WTC11 (cell line): ENCODE measurements at regions not wholly inside any gene's neighbourhood (a gene's known extent, or its start where the extent isn't known, plus 50 kb on each side); places are given as distances from the start of the nearest gene placed in this dataset.

Experiments used
- ATAC-seq: fragments of 200-7000 bp; cut with Tn5 transposase; 2 replicates; pipeline ENCODE4 v1.10.0; 2021; ENCODE audit warnings: mild to moderate bottlenecking, moderate library complexity
- CTCF ChIA-PET: fragments of 300-600 bp; sonication (Branson Sonifier 250); formaldehyde crosslinking; loops from one replicate; lab custom pipeline; 2021; ENCODE audit warnings: antibody characterized with exemption; lab: Charles Lee
- POLR2A ChIA-PET: fragments of 350-600 bp; sonication (Branson Sonifier 250); formaldehyde crosslinking; loops from one replicate; lab custom pipeline; 2021; ENCODE audit warnings: antibody characterized with exemption; lab: Charles Lee
- DNase-seq: peaks from one replicate; pipeline ENCODE4 v3.0.0; 2021; ENCODE audit warnings: low spot score
- H3K27ac Mint-ChIP-seq: 2 replicates; pipeline ENCODE4 v1.8.0; 2021; ENCODE audit warnings: mixed read lengths
- H3K27me3 Mint-ChIP-seq: 2 replicates; pipeline ENCODE4 v1.8.0; 2021; ENCODE audit warnings: low read depth, mild to moderate bottlenecking, moderate library complexity, mixed read lengths
- H3K36me3 Mint-ChIP-seq: 2 replicates; pipeline ENCODE4 v1.8.0; 2021; ENCODE audit warnings: mixed read lengths
- H3K4me1 Mint-ChIP-seq: 2 replicates; pipeline ENCODE4 v1.8.0; 2022; ENCODE audit warnings: mixed read lengths
- H3K4me3 Mint-ChIP-seq: 2 replicates; pipeline ENCODE4 v1.8.0; 2021; ENCODE audit warnings: mild to moderate bottlenecking, moderate library complexity, mixed read lengths
- H3K9me3 Mint-ChIP-seq: 2 replicates; pipeline ENCODE4 v1.8.0; 2021; ENCODE audit warnings: mixed read lengths
- CREM ChIP-seq: sonication (generic); formaldehyde crosslinking; IDR thresholded peaks from 2 replicates; pipeline ENCODE4 v1.8.1; 2022; ENCODE audit warnings: mild to moderate bottlenecking, missing genetic modification reagents, moderate library complexity
- ETV6 ChIP-seq: sonication (generic); formaldehyde crosslinking; IDR thresholded peaks from 2 replicates; pipeline ENCODE4 v1.8.1; 2022; ENCODE audit warnings: mild to moderate bottlenecking, missing genetic modification reagents
- GRHL2 ChIP-seq: fragments of 250-450 bp; sonication (Bioruptor Pico); IDR thresholded peaks from 2 replicates; pipeline ENCODE4 v1.8.0; 2022; ENCODE audit warnings: mild to moderate bottlenecking, moderate library complexity; ENCODE audit not compliant: insufficient replicate concordance, severe bottlenecking
- JAZF1 ChIP-seq: fragments of 250-450 bp; sonication (Bioruptor Pico); IDR thresholded peaks from 2 replicates; pipeline ENCODE4 v1.9.0; 2021; ENCODE audit warnings: moderate library complexity, mild to moderate bottlenecking, inconsistent platforms
- NFE2L1 ChIP-seq: sonication (generic); formaldehyde crosslinking; IDR thresholded peaks from 2 replicates; pipeline ENCODE4 v1.8.1; 2023; ENCODE audit warnings: missing genetic modification reagents
- PRRX2 ChIP-seq: fragments of 250-450 bp; sonication (Bioruptor Pico); IDR thresholded peaks from 2 replicates; pipeline ENCODE4 v1.8.0; 2021; ENCODE audit warnings: mild to moderate bottlenecking
- SMAD4 ChIP-seq: sonication (generic); formaldehyde crosslinking; IDR thresholded peaks from 2 replicates; pipeline ENCODE4 v1.8.0; 2022; ENCODE audit warnings: mild to moderate bottlenecking, missing genetic modification reagents
- SOX15 ChIP-seq: fragments of 250-450 bp; sonication (Bioruptor Pico); IDR thresholded peaks from 2 replicates; pipeline ENCODE4 v1.9.0; 2021; ENCODE audit warnings: mild to moderate bottlenecking
- SP1 ChIP-seq: sonication (generic); formaldehyde crosslinking; conservative IDR thresholded peaks from 2 replicates; pipeline ENCODE4 v1.8.1; 2022; ENCODE audit warnings: missing genetic modification reagents
- TCF7 ChIP-seq: sonication (generic); formaldehyde crosslinking; IDR thresholded peaks from 2 replicates; pipeline ENCODE4 v1.8.0; 2022; ENCODE audit warnings: mild to moderate bottlenecking, low read depth, missing genetic modification reagents, moderate library complexity
- TP53 ChIP-seq: sonication (generic); formaldehyde crosslinking; IDR thresholded peaks from 2 replicates; pipeline ENCODE4 v1.8.1; 2023; ENCODE audit warnings: mild to moderate bottlenecking, missing genetic modification reagents
- ZNF121 ChIP-seq: sonication (generic); formaldehyde crosslinking; IDR thresholded peaks from 2 replicates; pipeline ENCODE4 v1.8.0; 2023; ENCODE audit warnings: missing genetic modification reagents
- ZNF219 ChIP-seq: sonication (generic); formaldehyde crosslinking; IDR thresholded peaks from 2 replicates; pipeline ENCODE4 v1.8.0; 2023; ENCODE audit warnings: missing genetic modification reagents, mild to moderate bottlenecking, borderline replicate concordance
- ZNF232 ChIP-seq: sonication (generic); formaldehyde crosslinking; IDR thresholded peaks from 2 replicates; pipeline ENCODE4 v1.8.0; 2022; ENCODE audit warnings: mild to moderate bottlenecking, missing genetic modification reagents
- TF ChIP-seq, protein P1 (sequence below): sonication (generic); formaldehyde crosslinking; IDR thresholded peaks from 2 replicates; pipeline ENCODE4 v1.8.1; 2023; ENCODE audit warnings: mild to moderate bottlenecking, moderate library complexity, missing genetic modification reagents
- TF ChIP-seq, protein P2 (sequence below): sonication (generic); formaldehyde crosslinking; IDR thresholded peaks from 2 replicates; pipeline ENCODE4 v1.8.1; 2022; ENCODE audit warnings: low read depth, missing genetic modification reagents, borderline replicate concordance
- TF ChIP-seq, protein P3 (sequence below): sonication (generic); formaldehyde crosslinking; IDR thresholded peaks from 2 replicates; pipeline ENCODE4 v1.8.1; 2022; ENCODE audit warnings: missing genetic modification reagents, borderline replicate concordance
- TF ChIP-seq, protein P4 (sequence below): sonication (generic); formaldehyde crosslinking; IDR thresholded peaks from 2 replicates; pipeline ENCODE4 v1.8.1; 2023; ENCODE audit warnings: mild to moderate bottlenecking, missing genetic modification reagents, borderline replicate concordance
- TF ChIP-seq, protein P5 (sequence below): sonication (generic); formaldehyde crosslinking; IDR thresholded peaks from 2 replicates; pipeline ENCODE4 v1.8.0; 2022; ENCODE audit warnings: mild to moderate bottlenecking, missing genetic modification reagents

DNA sequence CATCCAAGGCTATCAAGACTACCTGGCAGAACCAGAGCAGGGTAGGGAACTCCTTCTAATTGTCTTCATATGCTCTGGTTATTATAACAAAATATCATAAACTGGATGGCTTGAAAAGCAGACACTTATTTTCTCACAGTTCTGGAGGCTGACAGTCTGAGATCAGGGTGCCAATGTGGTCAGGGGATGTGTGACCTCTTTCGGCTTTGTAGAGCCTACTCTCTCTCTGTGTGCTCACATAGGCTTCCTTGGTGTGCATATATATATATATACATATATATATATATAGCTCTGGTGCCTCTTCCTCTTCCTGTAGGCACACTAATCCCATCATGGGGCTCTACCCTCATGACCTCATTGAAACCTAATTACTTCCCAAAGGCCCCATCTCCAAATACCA, 101.6 kb downstream of the ARL6IP6 start:
- Mint-ChIP-seq H3K4me3 (no peak overlapping the region), H3K27ac (no peak overlapping the region), H3K4me1 (peaks cover 8% of the 10 kb centered on the region), H3K36me3 (no peaks in the 10 kb centered on the region), H3K27me3 (no peaks in the 10 kb centered on the region), H3K9me3 (0 out of 2 replicates have a peak, but pooled peaks cover 8% of the 10 kb centered on the region)
- no peak for DNase-seq
- no peak for ATAC-seq
- POLR2A ChIA-PET = no interaction called here
- CTCF ChIA-PET = no interaction called here
- TF ChIP-seq SOX15 (CRISPR knock-in tag) = no peak
- TF ChIP-seq ETV6 (CRISPR knock-in tag) = no peak
- TF ChIP-seq, protein P1, sequence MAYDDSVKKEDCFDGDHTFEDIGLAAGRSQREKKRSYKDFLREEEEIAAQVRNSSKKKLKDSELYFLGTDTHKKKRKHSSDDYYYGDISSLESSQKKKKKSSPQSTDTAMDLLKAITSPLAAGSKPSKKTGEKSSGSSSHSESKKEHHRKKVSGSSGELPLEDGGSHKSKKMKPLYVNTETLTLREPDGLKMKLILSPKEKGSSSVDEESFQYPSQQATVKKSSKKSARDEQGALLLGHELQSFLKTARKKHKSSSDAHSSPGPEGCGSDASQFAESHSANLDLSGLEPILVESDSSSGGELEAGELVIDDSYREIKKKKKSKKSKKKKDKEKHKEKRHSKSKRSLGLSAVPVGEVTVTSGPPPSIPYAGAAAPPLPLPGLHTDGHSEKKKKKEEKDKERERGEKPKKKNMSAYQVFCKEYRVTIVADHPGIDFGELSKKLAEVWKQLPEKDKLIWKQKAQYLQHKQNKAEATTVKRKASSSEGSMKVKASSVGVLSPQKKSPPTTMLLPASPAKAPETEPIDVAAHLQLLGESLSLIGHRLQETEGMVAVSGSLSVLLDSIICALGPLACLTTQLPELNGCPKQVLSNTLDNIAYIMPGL (CRISPR knock-in tag) = no peak
- TF ChIP-seq TP53 (CRISPR knock-in tag) = no peak
- TF ChIP-seq ZNF232 (CRISPR knock-in tag) = no peak
- no peak for TF ChIP-seq ZNF121 (CRISPR knock-in tag)
- TF ChIP-seq GRHL2 (CRISPR knock-in tag) = no peak
- no peak for TF ChIP-seq ZNF219 (CRISPR knock-in tag)
- no peak for TF ChIP-seq NFE2L1 (CRISPR knock-in tag)
- TF ChIP-seq, protein P2, sequence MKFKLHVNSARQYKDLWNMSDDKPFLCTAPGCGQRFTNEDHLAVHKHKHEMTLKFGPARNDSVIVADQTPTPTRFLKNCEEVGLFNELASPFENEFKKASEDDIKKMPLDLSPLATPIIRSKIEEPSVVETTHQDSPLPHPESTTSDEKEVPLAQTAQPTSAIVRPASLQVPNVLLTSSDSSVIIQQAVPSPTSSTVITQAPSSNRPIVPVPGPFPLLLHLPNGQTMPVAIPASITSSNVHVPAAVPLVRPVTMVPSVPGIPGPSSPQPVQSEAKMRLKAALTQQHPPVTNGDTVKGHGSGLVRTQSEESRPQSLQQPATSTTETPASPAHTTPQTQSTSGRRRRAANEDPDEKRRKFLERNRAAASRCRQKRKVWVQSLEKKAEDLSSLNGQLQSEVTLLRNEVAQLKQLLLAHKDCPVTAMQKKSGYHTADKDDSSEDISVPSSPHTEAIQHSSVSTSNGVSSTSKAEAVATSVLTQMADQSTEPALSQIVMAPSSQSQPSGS (CRISPR knock-in tag) = no peak
- TF ChIP-seq TCF7 (CRISPR knock-in tag) = no peak
- TF ChIP-seq CREM (CRISPR knock-in tag) = no peak

DNA sequence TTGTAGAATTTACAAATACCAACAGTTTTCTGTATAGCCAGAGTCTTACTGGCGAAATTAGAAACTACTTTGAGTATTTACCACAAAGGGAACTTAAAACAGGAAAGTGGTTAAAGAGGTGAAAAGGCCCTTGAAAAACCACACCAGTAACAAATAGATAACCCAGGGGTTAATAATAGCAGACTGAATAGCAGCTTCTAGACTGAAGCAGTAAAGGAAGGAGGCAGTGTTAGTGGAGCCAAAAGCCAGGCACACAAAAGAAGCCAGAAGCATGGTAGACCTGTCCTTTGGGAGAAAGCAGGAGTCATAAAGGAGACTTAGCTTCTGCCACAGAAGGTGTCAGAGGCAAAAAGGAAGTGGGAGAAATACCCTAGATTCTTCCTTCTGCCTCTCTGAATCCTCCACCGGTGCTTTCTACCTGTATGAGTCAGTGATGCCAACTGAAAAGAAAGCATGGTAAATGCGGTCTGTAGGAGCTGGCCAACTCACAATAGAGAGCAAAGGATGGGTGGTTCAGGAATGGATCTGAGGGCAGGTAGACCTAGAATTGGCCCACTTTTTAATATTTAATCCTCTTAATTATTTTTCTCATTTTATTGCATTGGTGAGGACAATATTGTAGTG, 97.3 kb downstream of the ARL6IP6 start:
- ATAC-seq = no peak
- no peak for TF ChIP-seq SOX15 (CRISPR knock-in tag)
- TF ChIP-seq, protein P3, sequence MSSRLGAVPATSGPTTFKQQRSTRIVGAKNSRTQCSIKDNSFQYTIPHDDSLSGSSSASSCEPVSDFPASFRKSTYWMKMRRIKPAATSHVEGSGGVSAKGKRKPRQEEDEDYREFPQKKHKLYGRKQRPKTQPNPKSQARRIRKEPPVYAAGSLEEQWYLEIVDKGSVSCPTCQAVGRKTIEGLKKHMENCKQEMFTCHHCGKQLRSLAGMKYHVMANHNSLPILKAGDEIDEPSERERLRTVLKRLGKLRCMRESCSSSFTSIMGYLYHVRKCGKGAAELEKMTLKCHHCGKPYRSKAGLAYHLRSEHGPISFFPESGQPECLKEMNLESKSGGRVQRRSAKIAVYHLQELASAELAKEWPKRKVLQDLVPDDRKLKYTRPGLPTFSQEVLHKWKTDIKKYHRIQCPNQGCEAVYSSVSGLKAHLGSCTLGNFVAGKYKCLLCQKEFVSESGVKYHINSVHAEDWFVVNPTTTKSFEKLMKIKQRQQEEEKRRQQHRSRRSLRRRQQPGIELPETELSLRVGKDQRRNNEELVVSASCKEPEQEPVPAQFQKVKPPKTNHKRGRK (CRISPR knock-in tag) = no peak
- H3K4me3 Mint-ChIP-seq = no peak overlapping the region
- ChIA-PET POLR2A (no interaction called here), CTCF (no interaction called here)
- peaks cover 11% of the 10 kb centered on the region for H3K36me3 Mint-ChIP-seq
- no peak overlapping the region for H3K27ac Mint-ChIP-seq
- H3K9me3 Mint-ChIP-seq = peaks cover 23% of the 10 kb centered on the region
- H3K27me3 Mint-ChIP-seq = no peaks in the 10 kb centered on the region
- H3K4me1 Mint-ChIP-seq = no peaks in the 10 kb centered on the region
- DNase-seq = no peak

DNA sequence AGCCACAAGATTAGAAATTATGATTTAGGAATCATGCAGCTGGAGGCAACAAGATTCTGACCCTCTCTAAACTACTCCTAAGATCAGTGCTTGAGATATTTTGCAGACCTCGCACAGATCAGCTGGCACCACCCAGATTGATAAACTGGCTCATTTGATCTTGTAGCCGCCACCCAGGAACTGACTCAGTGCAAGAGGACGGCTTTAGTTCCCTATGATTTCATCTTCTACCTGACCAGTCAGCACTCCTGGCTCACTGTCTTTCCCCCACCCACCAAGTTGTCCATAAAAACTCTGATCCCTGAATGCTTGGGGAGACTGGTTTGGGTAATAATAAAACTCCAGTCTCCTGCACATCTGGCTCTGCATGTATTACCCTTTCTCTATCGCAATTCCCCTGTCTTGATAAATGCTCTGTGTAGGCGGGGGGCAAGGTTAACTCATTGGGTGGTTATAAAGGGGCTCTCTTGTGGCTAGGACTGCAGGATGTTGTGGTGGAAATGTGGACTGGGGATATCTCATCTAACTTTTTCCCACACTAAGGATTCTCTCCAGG, 96.1 kb downstream of the ARL6IP6 start:
- TF ChIP-seq, protein P4, sequence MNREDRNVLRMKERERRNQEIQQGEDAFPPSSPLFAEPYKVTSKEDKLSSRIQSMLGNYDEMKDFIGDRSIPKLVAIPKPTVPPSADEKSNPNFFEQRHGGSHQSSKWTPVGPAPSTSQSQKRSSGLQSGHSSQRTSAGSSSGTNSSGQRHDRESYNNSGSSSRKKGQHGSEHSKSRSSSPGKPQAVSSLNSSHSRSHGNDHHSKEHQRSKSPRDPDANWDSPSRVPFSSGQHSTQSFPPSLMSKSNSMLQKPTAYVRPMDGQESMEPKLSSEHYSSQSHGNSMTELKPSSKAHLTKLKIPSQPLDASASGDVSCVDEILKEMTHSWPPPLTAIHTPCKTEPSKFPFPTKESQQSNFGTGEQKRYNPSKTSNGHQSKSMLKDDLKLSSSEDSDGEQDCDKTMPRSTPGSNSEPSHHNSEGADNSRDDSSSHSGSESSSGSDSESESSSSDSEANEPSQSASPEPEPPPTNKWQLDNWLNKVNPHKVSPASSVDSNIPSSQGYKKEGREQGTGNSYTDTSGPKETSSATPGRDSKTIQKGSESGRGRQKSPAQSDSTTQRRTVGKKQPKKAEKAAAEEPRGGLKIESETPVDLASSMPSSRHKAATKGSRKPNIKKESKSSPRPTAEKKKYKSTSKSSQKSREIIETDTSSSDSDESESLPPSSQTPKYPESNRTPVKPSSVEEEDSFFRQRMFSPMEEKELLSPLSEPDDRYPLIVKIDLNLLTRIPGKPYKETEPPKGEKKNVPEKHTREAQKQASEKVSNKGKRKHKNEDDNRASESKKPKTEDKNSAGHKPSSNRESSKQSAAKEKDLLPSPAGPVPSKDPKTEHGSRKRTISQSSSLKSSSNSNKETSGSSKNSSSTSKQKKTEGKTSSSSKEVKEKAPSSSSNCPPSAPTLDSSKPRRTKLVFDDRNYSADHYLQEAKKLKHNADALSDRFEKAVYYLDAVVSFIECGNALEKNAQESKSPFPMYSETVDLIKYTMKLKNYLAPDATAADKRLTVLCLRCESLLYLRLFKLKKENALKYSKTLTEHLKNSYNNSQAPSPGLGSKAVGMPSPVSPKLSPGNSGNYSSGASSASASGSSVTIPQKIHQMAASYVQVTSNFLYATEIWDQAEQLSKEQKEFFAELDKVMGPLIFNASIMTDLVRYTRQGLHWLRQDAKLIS (CRISPR knock-in tag) = no peak
- TF ChIP-seq JAZF1 (CRISPR knock-in tag) = no peak
- no peak for TF ChIP-seq TP53 (CRISPR knock-in tag)
- no peak for TF ChIP-seq SMAD4 (CRISPR knock-in tag)
- TF ChIP-seq SP1 (CRISPR knock-in tag) = no peak
- TF ChIP-seq PRRX2 = no peak
- TF ChIP-seq, protein P5, sequence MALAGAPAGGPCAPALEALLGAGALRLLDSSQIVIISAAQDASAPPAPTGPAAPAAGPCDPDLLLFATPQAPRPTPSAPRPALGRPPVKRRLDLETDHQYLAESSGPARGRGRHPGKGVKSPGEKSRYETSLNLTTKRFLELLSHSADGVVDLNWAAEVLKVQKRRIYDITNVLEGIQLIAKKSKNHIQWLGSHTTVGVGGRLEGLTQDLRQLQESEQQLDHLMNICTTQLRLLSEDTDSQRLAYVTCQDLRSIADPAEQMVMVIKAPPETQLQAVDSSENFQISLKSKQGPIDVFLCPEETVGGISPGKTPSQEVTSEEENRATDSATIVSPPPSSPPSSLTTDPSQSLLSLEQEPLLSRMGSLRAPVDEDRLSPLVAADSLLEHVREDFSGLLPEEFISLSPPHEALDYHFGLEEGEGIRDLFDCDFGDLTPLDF (CRISPR knock-in tag) = no peak
- Mint-ChIP-seq H3K9me3 (peaks cover 23% of the 10 kb centered on the region), H3K36me3 (peaks cover 11% of the 10 kb centered on the region), H3K27ac (no peak overlapping the region), H3K27me3 (no peaks in the 10 kb centered on the region), H3K4me3 (no peak overlapping the region), H3K4me1 (no peaks in the 10 kb centered on the region)
- ATAC-seq (no peak), DNase-seq (no peak)
- POLR2A ChIA-PET = no interaction called here
- CTCF ChIA-PET = interaction anchor here (0.9 kb wide), 1 partner anchor 47 kb away, joined by 3 read pairs; no protein-coding TSS in a partner anchor
